A549 (cell line): ENCODE measurements at regions not wholly inside any gene's neighbourhood (a gene's known extent, or its start where the extent isn't known, plus 50 kb on each side); places are given as distances from the start of the nearest gene placed in this dataset.

Experiments
- CHD2 ChIP-seq: fragments of 150-350 bp; IDR thresholded peaks from 2 replicates; pipeline ENCODE4 v1.6.1; 2014; ENCODE audit warnings: low read length; ENCODE audit not compliant: partially characterized antibody
- CTCF ChIP-seq: fragments of >200 bp; sonication (Bioruptor Twin); formaldehyde crosslinking; IDR thresholded peaks from 3 replicates; pipeline ENCODE4 v1.5.1; 2016
- EP300 ChIP-seq, 2 experiments: fragments of >200 bp; sonication (Bioruptor Twin); formaldehyde crosslinking; IDR thresholded peaks; 2 replicates in 1 of 2; 3 replicates in 1 of 2; pipeline ENCODE4 v1.6.1; 2016 to 2017
- HOXB5 ChIP-seq: fragments of 250-450 bp; sonication (Bioruptor Pico); IDR thresholded peaks from 2 replicates; pipeline ENCODE4 v1.5.0; 2020; ENCODE audit warnings: mild to moderate bottlenecking, moderate library complexity
- MAFK ChIP-seq: fragments of 450-650 bp; IDR thresholded peaks from 2 replicates; pipeline ENCODE4 v1.6.1; 2014; ENCODE audit not compliant: partially characterized antibody
- MAX ChIP-seq: IDR thresholded peaks from 2 replicates; pipeline ENCODE4 v1.6.1; 2012
- POLR2A ChIP-seq: IDR thresholded peaks from 2 replicates; pipeline ENCODE4 v1.6.1; 2012; ENCODE audit warnings: mild to moderate bottlenecking, low read length
- RAD21 ChIP-seq, 2 experiments: fragments of >200 bp in 1 of 2; sonication (Bioruptor Twin) in 1 of 2; formaldehyde crosslinking in 1 of 2; IDR thresholded peaks in 1 of 2; conservative IDR thresholded peaks in 1 of 2; 2 replicates in 1 of 2; 3 replicates in 1 of 2; pipeline ENCODE4 v1.6.1; 2012 to 2018; ENCODE audit warnings: inconsistent platforms in 1 of 2
- RFX5 ChIP-seq: fragments of 450-650 bp; IDR thresholded peaks from 2 replicates; pipeline ENCODE4 v1.7.1; 2014; ENCODE audit warnings: antibody characterized with exemption, mild to moderate bottlenecking, moderate library complexity
- TF ChIP-seq, protein P1 (sequence below): fragments of 200-600 bp; sonication (generic); IDR thresholded peaks from 2 replicates; pipeline ENCODE4 v1.6.1; 2016; ENCODE audit warnings: antibody characterized with exemption, mild to moderate bottlenecking, moderate library complexity
- TF ChIP-seq, protein P2 (sequence below): fragments of 150-350 bp; IDR thresholded peaks from 2 replicates; pipeline ENCODE4 v1.6.1; 2014; ENCODE audit warnings: low read depth, mild to moderate bottlenecking, low read length

DNA sequence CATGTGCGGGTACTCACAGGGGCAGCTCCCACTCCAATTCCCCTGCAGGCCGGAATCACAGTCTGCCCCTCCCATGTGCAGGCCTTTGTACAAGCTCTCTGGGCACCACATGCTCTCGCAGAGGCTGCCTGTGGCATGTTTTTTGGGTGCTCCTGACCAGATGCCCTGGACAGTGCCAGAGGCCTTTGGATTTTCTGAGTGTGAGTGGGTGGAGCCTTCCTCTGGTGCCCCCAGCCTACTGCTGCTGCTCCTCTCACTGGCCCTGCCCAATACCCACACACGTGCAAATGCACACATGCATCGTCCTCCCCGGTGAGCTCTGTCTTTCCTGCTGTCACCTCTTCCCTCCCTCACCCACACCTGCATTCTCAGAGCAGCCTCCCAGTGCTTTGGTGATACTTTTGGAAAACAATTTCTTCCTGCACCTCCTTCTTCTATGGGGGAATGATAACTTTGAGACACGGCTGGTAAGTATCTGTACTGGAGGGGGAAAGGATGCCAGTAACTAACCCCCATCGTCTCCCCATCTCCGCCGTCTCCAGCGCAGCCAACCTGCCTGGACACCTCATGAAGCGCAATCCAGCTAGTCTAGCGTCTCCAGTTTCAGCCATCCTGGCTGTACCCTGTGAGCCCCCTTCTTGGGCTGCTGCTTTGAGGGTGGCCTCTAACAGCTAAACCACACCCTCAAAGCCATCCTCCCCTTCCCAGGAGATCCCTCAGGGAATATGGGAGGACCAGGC lies 229.4 kb upstream of the TOPAZ1 start:
- TF ChIP-seq, protein P1, sequence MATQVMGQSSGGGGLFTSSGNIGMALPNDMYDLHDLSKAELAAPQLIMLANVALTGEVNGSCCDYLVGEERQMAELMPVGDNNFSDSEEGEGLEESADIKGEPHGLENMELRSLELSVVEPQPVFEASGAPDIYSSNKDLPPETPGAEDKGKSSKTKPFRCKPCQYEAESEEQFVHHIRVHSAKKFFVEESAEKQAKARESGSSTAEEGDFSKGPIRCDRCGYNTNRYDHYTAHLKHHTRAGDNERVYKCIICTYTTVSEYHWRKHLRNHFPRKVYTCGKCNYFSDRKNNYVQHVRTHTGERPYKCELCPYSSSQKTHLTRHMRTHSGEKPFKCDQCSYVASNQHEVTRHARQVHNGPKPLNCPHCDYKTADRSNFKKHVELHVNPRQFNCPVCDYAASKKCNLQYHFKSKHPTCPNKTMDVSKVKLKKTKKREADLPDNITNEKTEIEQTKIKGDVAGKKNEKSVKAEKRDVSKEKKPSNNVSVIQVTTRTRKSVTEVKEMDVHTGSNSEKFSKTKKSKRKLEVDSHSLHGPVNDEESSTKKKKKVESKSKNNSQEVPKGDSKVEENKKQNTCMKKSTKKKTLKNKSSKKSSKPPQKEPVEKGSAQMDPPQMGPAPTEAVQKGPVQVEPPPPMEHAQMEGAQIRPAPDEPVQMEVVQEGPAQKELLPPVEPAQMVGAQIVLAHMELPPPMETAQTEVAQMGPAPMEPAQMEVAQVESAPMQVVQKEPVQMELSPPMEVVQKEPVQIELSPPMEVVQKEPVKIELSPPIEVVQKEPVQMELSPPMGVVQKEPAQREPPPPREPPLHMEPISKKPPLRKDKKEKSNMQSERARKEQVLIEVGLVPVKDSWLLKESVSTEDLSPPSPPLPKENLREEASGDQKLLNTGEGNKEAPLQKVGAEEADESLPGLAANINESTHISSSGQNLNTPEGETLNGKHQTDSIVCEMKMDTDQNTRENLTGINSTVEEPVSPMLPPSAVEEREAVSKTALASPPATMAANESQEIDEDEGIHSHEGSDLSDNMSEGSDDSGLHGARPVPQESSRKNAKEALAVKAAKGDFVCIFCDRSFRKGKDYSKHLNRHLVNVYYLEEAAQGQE: no peak
- TF ChIP-seq MAFK: no peak
- TF ChIP-seq MAX: no peak
- TF ChIP-seq HOXB5 (CRISPR knock-in tag): no peak
- TF ChIP-seq EP300 (IDR thresholded peaks at IDR 0.05): no peak
- TF ChIP-seq POLR2A: no peak
- no peak for TF ChIP-seq CTCF
- TF ChIP-seq RFX5: no peak
- TF ChIP-seq RAD21 (conservative IDR thresholded peaks at IDR 0.05 in 1 of 2, IDR thresholded peaks at IDR 0.05 in 1 of 2): no peak
- TF ChIP-seq, protein P2, sequence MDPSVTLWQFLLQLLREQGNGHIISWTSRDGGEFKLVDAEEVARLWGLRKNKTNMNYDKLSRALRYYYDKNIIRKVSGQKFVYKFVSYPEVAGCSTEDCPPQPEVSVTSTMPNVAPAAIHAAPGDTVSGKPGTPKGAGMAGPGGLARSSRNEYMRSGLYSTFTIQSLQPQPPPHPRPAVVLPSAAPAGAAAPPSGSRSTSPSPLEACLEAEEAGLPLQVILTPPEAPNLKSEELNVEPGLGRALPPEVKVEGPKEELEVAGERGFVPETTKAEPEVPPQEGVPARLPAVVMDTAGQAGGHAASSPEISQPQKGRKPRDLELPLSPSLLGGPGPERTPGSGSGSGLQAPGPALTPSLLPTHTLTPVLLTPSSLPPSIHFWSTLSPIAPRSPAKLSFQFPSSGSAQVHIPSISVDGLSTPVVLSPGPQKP: no peak
- TF ChIP-seq CHD2: no peak
